Heart right ventricle (tissue), 16 donors: ENCODE measurements at regions not wholly inside any gene's neighbourhood (a gene's known extent, or its start where the extent isn't known, plus 50 kb on each side); places are given as distances from the start of the nearest gene placed in this dataset.

ENCODE experiments used
- ATAC-seq, 8 donors: fragments of 200-7000 bp; cut with Tn5 transposase; one replicate each; pipeline ENCODE4 v1.9.1; 2020; ENCODE audit warnings: mild to moderate bottlenecking in 8 of 8, moderate library complexity in 8 of 8, moderate number of reproducible peaks in 1 of 8
- DNase-seq, 2 donors: peaks; one replicate each; pipeline ENCODE4 v3.0.0-alpha.2; 2020
- H3K27ac ChIP-seq, 10 donors: fragments of 200-600 bp; sonication (generic) in 2 of 10; one replicate each; pipeline versions ENCODE4 v1.5.0 to v1.8.0; 2020 to 2022; ENCODE audit warnings: mild to moderate bottlenecking in 3 of 10
- H3K27me3 ChIP-seq, 7 donors: fragments of 200-600 bp; one replicate each; pipeline ENCODE4 v1.8.0; 2021 to 2022; ENCODE audit warnings: mild to moderate bottlenecking in 2 of 7
- H3K36me3 ChIP-seq, 9 donors: fragments of 200-600 bp; sonication (generic) in 1 of 9; one replicate each; pipeline versions ENCODE4 v1.5.0 to v1.8.0; 2020 to 2022; ENCODE audit warnings: mild to moderate bottlenecking in 2 of 9
- H3K4me1 ChIP-seq, 9 donors: fragments of 200-600 bp; sonication (generic) in 1 of 9; one replicate each; pipeline versions ENCODE4 v1.5.0 to v1.8.0; 2020 to 2022; ENCODE audit warnings: mild to moderate bottlenecking in 4 of 9
- H3K4me3 ChIP-seq, 10 donors: fragments of 200-600 bp; sonication (generic) in 2 of 10; one replicate each; pipeline versions ENCODE4 v1.5.0 to v1.8.0; 2020 to 2022; ENCODE audit warnings: mild to moderate bottlenecking in 7 of 10, moderate library complexity in 2 of 10
- H3K9me3 ChIP-seq, 11 donors: fragments of 200-600 bp in 10 of 11; sonication (generic) in 2 of 11; one replicate each; pipeline versions ENCODE4 v1.5.0 to v1.8.0; 2013 to 2022; ENCODE audit warnings: mild to moderate bottlenecking in 2 of 11, control low read depth in 1 of 11, moderate library complexity in 1 of 11
- WGBS, 2 donors: extraction: QIAGEN DNeasy Blood & Tissue Kit; methylation state at CpG; one replicate each; pipeline ENCODE4 v1.1.7; 2013; ENCODE audit warnings: inconsistent platforms in 1 of 2; 5-methylcytosine and 5-hydroxymethylcytosine counted together
- intact Hi-C, 10 donors: fragments of 100-400 bp; cut with DNase I; formaldehyde crosslinking; loops; one replicate each; pipeline versions ENCODE4 v1.11.1 to v1.14.2; 2022
- TF ChIP-seq, protein P1 (sequence below), 9 donors: fragments of 200-600 bp; sonication (generic) in 2 of 9; IDR thresholded peaks; one replicate each; pipeline versions ENCODE4 v1.5.0 to v1.8.0; 2021 to 2022; ENCODE audit warnings: antibody characterized with exemption in 9 of 9, mild to moderate bottlenecking in 5 of 9, moderate library complexity in 1 of 9
- donor health status: Arrhythmogenic right ventricular cardiomyopathy.
- donor health status: ischemic (EF 13 %, LVEDD 7.1; RV severe dilation, severe dysfunction).
- donor health status: healthy with polysubstance abuse.
- donor health status: DM: no; HTN: yes; CAD: no.
- donor health status: DM: no; HTN: no; CAD: no.
- donor health status: ischemic (EF 25% LVEDD 6.9; RV normal size, moderate dysfunction).
- donor health status: ischemic (EF 25% LVEDD 5.7; RV mildly dilated, moderate dysfunction).
- donor health status: healthy.
- donor health status: DM: yes; HTN: yes; CAD: no.
- donor health status: Ischemic cardiomyopathy.
- donor health status: ischemic (EF 35%, LVEDD 5.7; RV mildly dilated, moderate dysfunction).
- donor health status: nonischemic (EF 11% LVEDD 7.7; RV severe dilation, severe dysfunction).
- donor health status: DM: yes; HTN: yes; CAD: no.
- donor health status: PGD.
- donor health status: ischemic (EF 29% LVEDD 5.4; RV normal size, mild dysfunction).
- donor health status: nonischemic (EF 23%, LVEDD 6.1; RV moderate dilation, normal function).

DNA sequence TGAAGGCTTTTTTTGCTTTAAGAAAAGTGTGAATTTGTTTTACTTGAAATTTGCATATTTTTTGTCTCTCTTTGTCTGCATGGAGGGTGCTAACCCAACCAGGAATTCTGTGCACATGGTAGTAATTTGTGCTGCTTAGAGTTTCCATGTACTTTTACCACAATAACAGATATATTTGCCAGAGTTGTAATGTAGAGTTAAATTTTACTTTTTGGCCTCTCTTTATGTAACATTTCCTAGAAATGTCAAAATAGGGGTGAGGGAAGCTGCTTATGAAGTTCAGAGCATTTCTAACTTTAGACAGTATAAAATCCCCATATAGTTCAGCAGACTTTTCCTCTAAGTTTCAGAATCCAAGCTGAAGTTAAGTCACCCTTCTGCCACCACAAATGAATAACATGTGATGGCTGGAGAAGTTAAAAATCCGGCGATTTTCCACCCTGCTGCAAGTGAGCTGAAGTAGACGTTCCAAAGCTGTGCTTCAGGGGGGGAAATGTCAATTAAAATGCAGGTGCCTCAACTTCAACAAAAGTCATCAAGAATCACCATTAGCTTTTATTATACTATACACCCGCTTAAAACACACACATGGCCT is 385.7 kb upstream of the NR2F2 start:
- Histone ChIP-seq H3K27ac (no peak overlapping the region), H3K9me3 (peaks cover 0 to 6% (median 0%) of the 10 kb centered on the region in 11 donors), H3K27me3 (no peaks in the 10 kb centered on the region), H3K36me3 (no peaks in the 10 kb centered on the region), H3K4me3 (no peak overlapping the region), H3K4me1 (no peaks in the 10 kb centered on the region)
- TF ChIP-seq, protein P1, sequence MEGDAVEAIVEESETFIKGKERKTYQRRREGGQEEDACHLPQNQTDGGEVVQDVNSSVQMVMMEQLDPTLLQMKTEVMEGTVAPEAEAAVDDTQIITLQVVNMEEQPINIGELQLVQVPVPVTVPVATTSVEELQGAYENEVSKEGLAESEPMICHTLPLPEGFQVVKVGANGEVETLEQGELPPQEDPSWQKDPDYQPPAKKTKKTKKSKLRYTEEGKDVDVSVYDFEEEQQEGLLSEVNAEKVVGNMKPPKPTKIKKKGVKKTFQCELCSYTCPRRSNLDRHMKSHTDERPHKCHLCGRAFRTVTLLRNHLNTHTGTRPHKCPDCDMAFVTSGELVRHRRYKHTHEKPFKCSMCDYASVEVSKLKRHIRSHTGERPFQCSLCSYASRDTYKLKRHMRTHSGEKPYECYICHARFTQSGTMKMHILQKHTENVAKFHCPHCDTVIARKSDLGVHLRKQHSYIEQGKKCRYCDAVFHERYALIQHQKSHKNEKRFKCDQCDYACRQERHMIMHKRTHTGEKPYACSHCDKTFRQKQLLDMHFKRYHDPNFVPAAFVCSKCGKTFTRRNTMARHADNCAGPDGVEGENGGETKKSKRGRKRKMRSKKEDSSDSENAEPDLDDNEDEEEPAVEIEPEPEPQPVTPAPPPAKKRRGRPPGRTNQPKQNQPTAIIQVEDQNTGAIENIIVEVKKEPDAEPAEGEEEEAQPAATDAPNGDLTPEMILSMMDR (IDR thresholded peaks at IDR 0.05), result no peak
- DNase-seq, result no peak
- no peak for ATAC-seq
- intact Hi-C loops, result no loop called here
- WGBS, 2 donors, result 86 to 92% methylated on average over 4 of the region's 4 CpGs

DNA sequence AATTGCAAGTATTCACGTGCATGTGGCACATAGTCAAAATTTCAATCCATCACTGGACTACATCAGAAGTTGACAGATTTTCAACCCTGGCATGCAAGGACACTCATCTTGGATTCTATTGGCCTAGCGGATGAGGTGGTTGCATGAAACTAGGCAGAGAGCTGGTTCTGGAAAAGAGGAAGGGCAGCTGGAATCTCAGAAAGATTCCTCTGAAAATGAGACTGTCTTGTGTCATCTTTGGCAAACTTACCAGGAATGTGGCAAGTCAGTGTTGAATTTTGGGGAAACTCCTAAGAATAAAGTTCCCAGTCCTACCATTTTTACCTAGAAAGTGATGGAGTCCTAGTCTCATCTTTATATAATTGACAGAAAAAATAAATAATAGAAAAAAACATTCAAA is 384.3 kb upstream of the NR2F2 start:
- ATAC-seq, result no peak
- H3K4me1 ChIP-seq, result no peaks in the 10 kb centered on the region
- 85 to 92% methylated on average over 2 of the region's 2 CpGs for WGBS, 2 donors
- H3K27ac ChIP-seq, result no peak overlapping the region
- intact Hi-C loops, result no loop called here
- H3K4me3 ChIP-seq, result no peak overlapping the region
- no peaks in the 10 kb centered on the region for H3K36me3 ChIP-seq
- TF ChIP-seq, protein P1 (IDR thresholded peaks at IDR 0.05), result no peak
- H3K27me3 ChIP-seq, result no peaks in the 10 kb centered on the region
- no peak for DNase-seq
- peaks cover 0 to 6% (median 0%) of the 10 kb centered on the region in 11 donors for H3K9me3 ChIP-seq

DNA sequence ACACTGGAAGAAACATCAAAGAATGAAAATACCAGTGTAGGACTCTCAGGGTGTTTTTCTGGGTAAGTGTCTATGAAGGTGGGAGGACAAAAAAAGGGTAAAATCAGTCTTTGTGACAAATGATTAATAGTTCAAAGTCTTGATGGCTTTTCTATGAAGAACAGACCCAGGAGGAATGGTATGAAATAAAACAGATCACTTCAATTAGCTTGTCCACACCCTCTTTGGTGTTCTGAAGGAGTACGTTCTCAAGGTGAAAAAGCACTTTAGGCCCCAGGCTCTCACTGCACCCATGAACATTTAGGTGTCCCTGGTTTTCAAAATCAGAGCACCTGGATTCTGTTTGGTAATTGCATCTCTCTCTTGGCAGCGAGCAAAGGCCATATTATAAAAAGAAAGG is 383.6 kb upstream of the NR2F2 start:
- Histone ChIP-seq H3K4me3 (no peak overlapping the region), H3K9me3 (peaks cover 0 to 3% (median 0%) of the 10 kb centered on the region in 11 donors), H3K27ac (no peak overlapping the region), H3K4me1 (no peaks in the 10 kb centered on the region), H3K27me3 (no peaks in the 10 kb centered on the region), H3K36me3 (no peaks in the 10 kb centered on the region)
- no peak for DNase-seq
- intact Hi-C loops, result no loop called here
- no peak for ATAC-seq
- 68 to 76% methylated on average over 2 of the region's 2 CpGs for WGBS, 2 donors
- TF ChIP-seq, protein P1 (IDR thresholded peaks at IDR 0.05), result no peak

DNA sequence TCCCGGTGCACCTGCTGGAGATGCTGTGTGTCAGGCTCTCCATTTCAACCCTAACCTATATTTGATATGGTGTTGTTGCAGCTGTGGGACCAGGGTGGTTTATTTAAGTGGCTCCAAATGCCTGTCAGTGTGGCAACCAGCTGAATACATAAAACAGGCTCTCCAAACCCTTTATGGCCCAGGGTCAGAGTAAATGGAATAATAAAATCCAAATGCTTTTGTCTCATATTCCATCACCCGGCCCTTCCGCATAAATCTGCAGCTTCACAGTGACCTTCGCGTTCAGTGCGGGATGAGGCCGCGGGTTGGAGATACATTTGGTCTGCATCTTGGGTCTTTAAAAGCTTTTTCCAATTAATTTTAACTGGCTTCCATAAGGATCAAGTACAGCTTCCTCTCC is 382.1 kb upstream of the NR2F2 start:
- intact Hi-C loops, result no loop called here
- H3K27ac ChIP-seq, result no peak overlapping the region
- 87 to 90% methylated on average over 8 of the region's 8 CpGs for WGBS, 2 donors

More for the DNA sequence above, 382.1 kb upstream of the NR2F2 start:
- ATAC-seq (no peak), DNase-seq (no peak)
- H3K36me3 ChIP-seq, result no peaks in the 10 kb centered on the region
- no peaks in the 10 kb centered on the region for H3K4me1 ChIP-seq
- no peaks in the 10 kb centered on the region for H3K9me3 ChIP-seq
- no peaks in the 10 kb centered on the region for H3K27me3 ChIP-seq
- TF ChIP-seq, protein P1 (IDR thresholded peaks at IDR 0.05), result no peak
- no peak overlapping the region for H3K4me3 ChIP-seq
